Large intestine (tissue), 3 donors: ENCODE measurements at regions not wholly inside any gene's neighbourhood (a gene's known extent, or its start where the extent isn't known, plus 50 kb on each side); places are given as distances from the start of the nearest gene placed in this dataset.

ENCODE experiments used
- DNase-seq, 2 donors: peaks; one replicate each; pipeline versions ENCODE4 v3.0.0 to v3.0.0-alpha.2; 2013
- H3K27ac ChIP-seq: one replicate; pipeline ENCODE4 v1.5.1; 2013; ENCODE audit warnings: low read length
- H3K27me3 ChIP-seq: 2 replicates; pipeline ENCODE4 v1.6.1; 2013; ENCODE audit warnings: low read length; ENCODE audit not compliant: control insufficient read depth, insufficient read depth
- H3K36me3 ChIP-seq: 2 replicates; pipeline ENCODE4 v1.6.1; 2013; ENCODE audit warnings: low read length; ENCODE audit not compliant: control insufficient read depth, insufficient read depth
- H3K4me1 ChIP-seq: one replicate; pipeline ENCODE4 v1.6.1; 2013; ENCODE audit warnings: low read length; ENCODE audit not compliant: control insufficient read depth, insufficient read depth
- H3K4me3 ChIP-seq: one replicate; pipeline ENCODE4 v1.5.1; 2013; ENCODE audit warnings: low read length
- H3K9me3 ChIP-seq: one replicate; pipeline ENCODE4 v1.6.1; 2013; ENCODE audit warnings: mild to moderate bottlenecking, low read depth, low read length, moderate library complexity; ENCODE audit not compliant: control insufficient read depth
- WGBS: methylation state at CpG from one replicate; pipeline ENCODE4 v1.1.5; 2013; ENCODE audit warnings: low lambda C conversion rate; ENCODE audit not compliant: insufficient coverage; 5-methylcytosine and 5-hydroxymethylcytosine counted together

GRCh38 chr2:181779288-181780021 is 99.1 kb upstream of the NEUROD1 start:
- Histone ChIP-seq H3K4me3 (no peak overlapping the region), H3K27ac (peak overlapping the region; percentile 75), H3K36me3 (no peaks in the 10 kb centered on the region), H3K9me3 (no peaks in the 10 kb centered on the region), H3K4me1 (peaks cover 56% of the 10 kb centered on the region), H3K27me3 (no peaks in the 10 kb centered on the region)
- DNase-seq = peak in 1 of 2 donors; percentile 41
- WGBS = no CpG with 5 or more reads among the region's 2 CpGs

- Histone ChIP-seq H3K4me1 (peaks cover 56% of the 10 kb centered on the region), H3K27me3 (no peaks in the 10 kb centered on the region), H3K36me3 (no peaks in the 10 kb centered on the region), H3K9me3 (no peaks in the 10 kb centered on the region), H3K27ac (peak overlapping the region; percentile 75), H3K4me3 (no peak overlapping the region)
- peak in 1 of 2 donors; percentile 56 for DNase-seq
- no CpG with 5 or more reads among the region's 1 CpG for WGBS
These were observed 99.8 kb upstream of the NEUROD1 start for GRCh38 chr2:181780047-181780651.

- Histone ChIP-seq H3K4me3 (no peak overlapping the region), H3K27ac (peak overlapping the region; percentile 75), H3K36me3 (no peaks in the 10 kb centered on the region), H3K27me3 (no peaks in the 10 kb centered on the region), H3K4me1 (peaks cover 56% of the 10 kb centered on the region), H3K9me3 (no peaks in the 10 kb centered on the region)
- peak in 1 of 2 donors; percentile 75 for DNase-seq
These were observed 100.3 kb upstream of the NEUROD1 start for GRCh38 chr2:181780657-181781056.

GRCh38 chr2:181781078-181781786 is 100.9 kb upstream of the NEUROD1 start:
- DNase-seq = peak in 1 of 2 donors; percentile 35
- H3K4me1 ChIP-seq = peaks cover 56% of the 10 kb centered on the region

GRCh38 chr2:181782660-181783059 is 102.3 kb upstream of the NEUROD1 start:
- H3K27ac ChIP-seq = peak overlapping the region; percentile 82

More at GRCh38 chr2:181781078-181781786, 100.9 kb upstream of the NEUROD1 start:
- no peak overlapping the region for H3K4me3 ChIP-seq
- H3K27me3 ChIP-seq = no peaks in the 10 kb centered on the region
- H3K27ac ChIP-seq = peak overlapping the region; percentile 75
- H3K36me3 ChIP-seq = no peaks in the 10 kb centered on the region
- no peaks in the 10 kb centered on the region for H3K9me3 ChIP-seq

GRCh38 chr2:181784556-181784955 is 104.2 kb upstream of the NEUROD1 start:
- peak in 1 of 2 donors; percentile 81 for DNase-seq
- H3K9me3 ChIP-seq = no peaks in the 10 kb centered on the region
- peak overlapping the region; percentile 82 for H3K27ac ChIP-seq

More at GRCh38 chr2:181782660-181783059, 102.3 kb upstream of the NEUROD1 start:
- Histone ChIP-seq H3K4me3 (no peak overlapping the region), H3K36me3 (no peaks in the 10 kb centered on the region), H3K27me3 (no peaks in the 10 kb centered on the region), H3K9me3 (no peaks in the 10 kb centered on the region), H3K4me1 (peaks cover 65% of the 10 kb centered on the region)
- peak in 1 of 2 donors; percentile 55 for DNase-seq

GRCh38 chr2:181785691-181786344 is 105.5 kb upstream of the NEUROD1 start:
- Histone ChIP-seq H3K27ac (peak overlapping the region; percentile 82), H3K27me3 (no peaks in the 10 kb centered on the region), H3K4me3 (no peak overlapping the region), H3K9me3 (no peaks in the 10 kb centered on the region), H3K36me3 (no peaks in the 10 kb centered on the region), H3K4me1 (peaks cover 70% of the 10 kb centered on the region)
- WGBS = 22% methylated on average over 1 of the region's 2 CpGs
- DNase-seq = peak in 1 of 2 donors; percentile 70

More at GRCh38 chr2:181784556-181784955, 104.2 kb upstream of the NEUROD1 start:
- H3K27me3 ChIP-seq = no peaks in the 10 kb centered on the region
- H3K36me3 ChIP-seq = no peaks in the 10 kb centered on the region
- no CpG with 5 or more reads among the region's 3 CpGs for WGBS
- peaks cover 71% of the 10 kb centered on the region for H3K4me1 ChIP-seq
- H3K4me3 ChIP-seq = no peak overlapping the region

GRCh38 chr2:181786371-181787228 is 104.9 kb upstream of the ITPRID2 start:
- H3K36me3 ChIP-seq = no peaks in the 10 kb centered on the region
- WGBS = 89% methylated on average over 1 of the region's 4 CpGs
- peaks cover 70% of the 10 kb centered on the region for H3K4me1 ChIP-seq
- no peak for DNase-seq
- H3K4me3 ChIP-seq = no peak overlapping the region
- H3K9me3 ChIP-seq = no peaks in the 10 kb centered on the region
- peak overlapping the region; percentile 82 for H3K27ac ChIP-seq
- no peaks in the 10 kb centered on the region for H3K27me3 ChIP-seq

- no peak overlapping the region for H3K4me3 ChIP-seq
- no peak for DNase-seq
- H3K27me3 ChIP-seq = no peaks in the 10 kb centered on the region
- H3K4me1 ChIP-seq = peaks cover 63% of the 10 kb centered on the region
- H3K27ac ChIP-seq = no peak overlapping the region
- no peaks in the 10 kb centered on the region for H3K36me3 ChIP-seq
- 89% methylated on average over 1 of the region's 3 CpGs for WGBS
- H3K9me3 ChIP-seq = no peaks in the 10 kb centered on the region
These were observed 104.1 kb upstream of the ITPRID2 start for GRCh38 chr2:181787310-181788048.
